HG03066 (cell line): ENCODE measurements at regions not wholly inside any gene's neighbourhood (a gene's known extent, or its start where the extent isn't known, plus 50 kb on each side); places are given as distances from the start of the nearest gene placed in this dataset.

Experiments
- ATAC-seq: cut with Tn5 transposase; IDR thresholded peaks from one replicate; pipeline ENCODE4 v1.9.1; 2021; ENCODE audit warnings: low read depth; ENCODE audit not compliant: unreplicated experiment

GRCh38 chr2:188713961-188714360, 260.2 kb upstream of the COL3A1 start:
- no peak for ATAC-seq

GRCh38 chr2:188720811-188721605, 253.2 kb upstream of the COL3A1 start:
- no peak for ATAC-seq

- ATAC-seq, result no peak
Measured at GRCh38 chr2:188721784-188722183, 252.4 kb upstream of the COL3A1 start.

GRCh38 chr2:188725746-188726360, 248.3 kb upstream of the COL3A1 start:
- no peak for ATAC-seq

GRCh38 chr2:188726626-188727247, 247.4 kb upstream of the COL3A1 start:
- no peak for ATAC-seq

GRCh38 chr2:188727846-188728245, 246.3 kb upstream of the COL3A1 start:
- ATAC-seq, result no peak

- ATAC-seq, result no peak
Measured at GRCh38 chr2:188734691-188735090, 239.5 kb upstream of the COL3A1 start.

GRCh38 chr2:188746727-188747126, 227.4 kb upstream of the COL3A1 start:
- no peak for ATAC-seq

- ATAC-seq, result no peak
Measured at GRCh38 chr2:188751816-188752215, 222.4 kb upstream of the COL3A1 start.

- no peak for ATAC-seq
Measured at GRCh38 chr2:188752311-188752710, 221.9 kb upstream of the COL3A1 start.

- ATAC-seq, result no peak
Measured at GRCh38 chr2:188762151-188762550, 212.0 kb upstream of the COL3A1 start.

- ATAC-seq, result no peak
Measured at GRCh38 chr2:188765522-188766470, 208.4 kb upstream of the COL3A1 start.

- ATAC-seq, result no peak
Measured at GRCh38 chr2:188766471-188766856, 207.7 kb upstream of the COL3A1 start.

- no peak for ATAC-seq
Measured at GRCh38 chr2:188767176-188767575, 207.0 kb upstream of the COL3A1 start.

GRCh38 chr2:188770296-188770695, 203.9 kb upstream of the COL3A1 start:
- no peak for ATAC-seq

GRCh38 chr2:188773075-188773474, 201.1 kb upstream of the COL3A1 start:
- no peak for ATAC-seq

- ATAC-seq, result no peak
Measured at GRCh38 chr2:188776634-188777033, 197.5 kb upstream of the COL3A1 start.

GRCh38 chr2:188784269-188784762, 189.9 kb upstream of the COL3A1 start:
- ATAC-seq, result no peak

GRCh38 chr2:188785061-188785460, 189.1 kb upstream of the COL3A1 start:
- ATAC-seq, result no peak

- no peak for ATAC-seq
Measured at GRCh38 chr2:188785490-188785889, 188.7 kb upstream of the COL3A1 start.
